ENCODE measurements at regions not wholly inside any gene's neighbourhood (a gene's known extent, or its start where the extent isn't known, plus 50 kb on each side); places are given as distances from the start of the nearest gene placed in this dataset.
A peak's percentile ranks its signal among the peaks of the same experiment; 100 is the strongest.

- DNase-seq (ENCODE audit: low spot score, unreplicated experiment) = no peak
- TF ChIP-seq, protein P1, sequence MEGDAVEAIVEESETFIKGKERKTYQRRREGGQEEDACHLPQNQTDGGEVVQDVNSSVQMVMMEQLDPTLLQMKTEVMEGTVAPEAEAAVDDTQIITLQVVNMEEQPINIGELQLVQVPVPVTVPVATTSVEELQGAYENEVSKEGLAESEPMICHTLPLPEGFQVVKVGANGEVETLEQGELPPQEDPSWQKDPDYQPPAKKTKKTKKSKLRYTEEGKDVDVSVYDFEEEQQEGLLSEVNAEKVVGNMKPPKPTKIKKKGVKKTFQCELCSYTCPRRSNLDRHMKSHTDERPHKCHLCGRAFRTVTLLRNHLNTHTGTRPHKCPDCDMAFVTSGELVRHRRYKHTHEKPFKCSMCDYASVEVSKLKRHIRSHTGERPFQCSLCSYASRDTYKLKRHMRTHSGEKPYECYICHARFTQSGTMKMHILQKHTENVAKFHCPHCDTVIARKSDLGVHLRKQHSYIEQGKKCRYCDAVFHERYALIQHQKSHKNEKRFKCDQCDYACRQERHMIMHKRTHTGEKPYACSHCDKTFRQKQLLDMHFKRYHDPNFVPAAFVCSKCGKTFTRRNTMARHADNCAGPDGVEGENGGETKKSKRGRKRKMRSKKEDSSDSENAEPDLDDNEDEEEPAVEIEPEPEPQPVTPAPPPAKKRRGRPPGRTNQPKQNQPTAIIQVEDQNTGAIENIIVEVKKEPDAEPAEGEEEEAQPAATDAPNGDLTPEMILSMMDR (IDR thresholded peaks at IDR 0.05; ENCODE audit: unreplicated experiment) = no peak
- Mint-ChIP-seq H3K27ac (no peak overlapping the region), H3K4me1 (ENCODE audit: low read depth) (no peaks in the 10 kb centered on the region), H3K36me3 (ENCODE audit: insufficient read depth) (no peaks in the 10 kb centered on the region), H3K4me3 (ENCODE audit: low read depth) (no peak overlapping the region), H3K27me3 (peaks cover 23% of the 10 kb centered on the region), H3K9me3 (ENCODE audit: low read depth) (peaks cover 6% of the 10 kb centered on the region)
These were observed 168.4 kb upstream of the NHS start for GRCh38 chrX:17206584-17206983.

GRCh38 chrX:17214962-17215361 lies 160.0 kb upstream of the NHS start:
- Mint-ChIP-seq H3K36me3 (ENCODE audit: insufficient read depth) (no peaks in the 10 kb centered on the region), H3K4me3 (ENCODE audit: low read depth) (no peak overlapping the region), H3K27ac (no peak overlapping the region), H3K27me3 (peaks cover 9% of the 10 kb centered on the region), H3K9me3 (ENCODE audit: low read depth) (peaks cover 5% of the 10 kb centered on the region), H3K4me1 (ENCODE audit: low read depth) (no peaks in the 10 kb centered on the region)
- no peak for DNase-seq (ENCODE audit: low spot score, unreplicated experiment)
- TF ChIP-seq, protein P1 (IDR thresholded peaks at IDR 0.05; ENCODE audit: unreplicated experiment) = no peak

- Mint-ChIP-seq H3K27ac (no peak overlapping the region), H3K4me1 (ENCODE audit: low read depth) (no peaks in the 10 kb centered on the region), H3K9me3 (ENCODE audit: low read depth) (no peaks in the 10 kb centered on the region), H3K36me3 (ENCODE audit: insufficient read depth) (no peaks in the 10 kb centered on the region), H3K4me3 (ENCODE audit: low read depth) (no peak overlapping the region), H3K27me3 (no peaks in the 10 kb centered on the region)
- TF ChIP-seq, protein P1 (IDR thresholded peaks at IDR 0.05; ENCODE audit: unreplicated experiment) = no peak
- no peak for DNase-seq (ENCODE audit: low spot score, unreplicated experiment)
These were observed 148.3 kb upstream of the NHS start for GRCh38 chrX:17226736-17227135.

GRCh38 chrX:17237146-17237545 lies 137.9 kb upstream of the NHS start:
- H3K27ac Mint-ChIP-seq = no peak overlapping the region
- H3K4me3 Mint-ChIP-seq (ENCODE audit: low read depth) = no peak overlapping the region
- H3K27me3 Mint-ChIP-seq = peaks cover 9% of the 10 kb centered on the region
- H3K4me1 Mint-ChIP-seq (ENCODE audit: low read depth) = no peaks in the 10 kb centered on the region
- no peaks in the 10 kb centered on the region for H3K9me3 Mint-ChIP-seq (ENCODE audit: low read depth)
- TF ChIP-seq, protein P1 (IDR thresholded peaks at IDR 0.05; ENCODE audit: unreplicated experiment) = no peak
- DNase-seq (ENCODE audit: low spot score, unreplicated experiment) = no peak
- H3K36me3 Mint-ChIP-seq (ENCODE audit: insufficient read depth) = no peaks in the 10 kb centered on the region

- Mint-ChIP-seq H3K36me3 (ENCODE audit: insufficient read depth) (no peaks in the 10 kb centered on the region), H3K27ac (no peak overlapping the region), H3K4me3 (ENCODE audit: low read depth) (no peak overlapping the region), H3K9me3 (ENCODE audit: low read depth) (peaks cover 5% of the 10 kb centered on the region), H3K4me1 (ENCODE audit: low read depth) (peaks cover 3% of the 10 kb centered on the region), H3K27me3 (peaks cover 2% of the 10 kb centered on the region)
- peak; percentile 47 for DNase-seq (ENCODE audit: low spot score, unreplicated experiment)
- TF ChIP-seq, protein P1 (IDR thresholded peaks at IDR 0.05; ENCODE audit: unreplicated experiment) = peak; percentile 96
These were observed 132.5 kb upstream of the NHS start for GRCh38 chrX:17242470-17242869.

Measured in progenitor cell of endocrine pancreas (in vitro differentiated cells).